ENCODE measurements at regions not wholly inside any gene's neighbourhood (a gene's known extent, or its start where the extent isn't known, plus 50 kb on each side); places are given as distances from the start of the nearest gene placed in this dataset.

DNA sequence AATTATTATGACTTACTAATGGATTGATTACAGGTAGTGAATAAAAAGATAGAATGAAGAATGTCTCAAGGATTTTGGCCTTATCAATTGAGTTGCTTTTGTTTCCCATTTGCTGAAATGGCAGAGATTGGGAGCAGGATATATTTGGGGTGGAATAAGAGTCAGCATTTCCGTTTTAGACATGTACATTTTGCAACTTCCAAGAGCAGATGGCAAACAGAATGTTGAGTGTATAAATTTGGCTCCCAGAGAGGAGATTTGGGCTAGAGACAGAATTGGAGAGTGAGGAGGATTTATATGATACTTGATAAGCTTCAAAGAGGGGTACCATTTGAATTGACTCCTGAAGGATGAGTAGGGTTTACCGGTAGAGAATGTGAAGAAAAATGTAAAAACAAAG is 437.9 kb upstream of the PAPPA start:
- POLR2A ChIA-PET: no interaction called here
- no peaks in the 10 kb centered on the region for H3K9me3 ChIP-seq (ENCODE audit: control insufficient read depth, insufficient read depth, low read depth, low read length)
- DNase-seq (ENCODE audit: low read depth, low spot score) (no peak), ATAC-seq (no peak)
- intact Hi-C loops (cut with micrococcal nuclease; ENCODE audit: unreplicated experiment): no loop called here
- in situ Hi-C loops (cut with HindIII; ENCODE audit: low pct_unique_long_range_greater_than_20kb, low sequenced_read_pairs): no loop called here
- BruUV-seq (replicated peaks): no TSS peak
- H3K36me3 ChIP-seq (ENCODE audit: control insufficient read depth, insufficient read depth, low read length): no peaks in the 10 kb centered on the region
- no peak overlapping the region for H3K27ac ChIP-seq (ENCODE audit: low read length)
- TF ChIP-seq, protein P1, sequence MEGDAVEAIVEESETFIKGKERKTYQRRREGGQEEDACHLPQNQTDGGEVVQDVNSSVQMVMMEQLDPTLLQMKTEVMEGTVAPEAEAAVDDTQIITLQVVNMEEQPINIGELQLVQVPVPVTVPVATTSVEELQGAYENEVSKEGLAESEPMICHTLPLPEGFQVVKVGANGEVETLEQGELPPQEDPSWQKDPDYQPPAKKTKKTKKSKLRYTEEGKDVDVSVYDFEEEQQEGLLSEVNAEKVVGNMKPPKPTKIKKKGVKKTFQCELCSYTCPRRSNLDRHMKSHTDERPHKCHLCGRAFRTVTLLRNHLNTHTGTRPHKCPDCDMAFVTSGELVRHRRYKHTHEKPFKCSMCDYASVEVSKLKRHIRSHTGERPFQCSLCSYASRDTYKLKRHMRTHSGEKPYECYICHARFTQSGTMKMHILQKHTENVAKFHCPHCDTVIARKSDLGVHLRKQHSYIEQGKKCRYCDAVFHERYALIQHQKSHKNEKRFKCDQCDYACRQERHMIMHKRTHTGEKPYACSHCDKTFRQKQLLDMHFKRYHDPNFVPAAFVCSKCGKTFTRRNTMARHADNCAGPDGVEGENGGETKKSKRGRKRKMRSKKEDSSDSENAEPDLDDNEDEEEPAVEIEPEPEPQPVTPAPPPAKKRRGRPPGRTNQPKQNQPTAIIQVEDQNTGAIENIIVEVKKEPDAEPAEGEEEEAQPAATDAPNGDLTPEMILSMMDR (IDR thresholded peaks at IDR 0.05): no peak
- TF ChIP-seq TCF7L2 (IDR thresholded peaks at IDR 0.05; ENCODE audit: low read depth, low read length) (no peak), POLR2AphosphoS5 (IDR thresholded peaks at IDR 0.05; ENCODE audit: low read depth, low read length) (no peak), SIN3A (IDR thresholded peaks at IDR 0.05; ENCODE audit: borderline replicate concordance, insufficient read depth, low read depth, low read length) (no peak)
- TF ChIP-seq, protein P2, sequence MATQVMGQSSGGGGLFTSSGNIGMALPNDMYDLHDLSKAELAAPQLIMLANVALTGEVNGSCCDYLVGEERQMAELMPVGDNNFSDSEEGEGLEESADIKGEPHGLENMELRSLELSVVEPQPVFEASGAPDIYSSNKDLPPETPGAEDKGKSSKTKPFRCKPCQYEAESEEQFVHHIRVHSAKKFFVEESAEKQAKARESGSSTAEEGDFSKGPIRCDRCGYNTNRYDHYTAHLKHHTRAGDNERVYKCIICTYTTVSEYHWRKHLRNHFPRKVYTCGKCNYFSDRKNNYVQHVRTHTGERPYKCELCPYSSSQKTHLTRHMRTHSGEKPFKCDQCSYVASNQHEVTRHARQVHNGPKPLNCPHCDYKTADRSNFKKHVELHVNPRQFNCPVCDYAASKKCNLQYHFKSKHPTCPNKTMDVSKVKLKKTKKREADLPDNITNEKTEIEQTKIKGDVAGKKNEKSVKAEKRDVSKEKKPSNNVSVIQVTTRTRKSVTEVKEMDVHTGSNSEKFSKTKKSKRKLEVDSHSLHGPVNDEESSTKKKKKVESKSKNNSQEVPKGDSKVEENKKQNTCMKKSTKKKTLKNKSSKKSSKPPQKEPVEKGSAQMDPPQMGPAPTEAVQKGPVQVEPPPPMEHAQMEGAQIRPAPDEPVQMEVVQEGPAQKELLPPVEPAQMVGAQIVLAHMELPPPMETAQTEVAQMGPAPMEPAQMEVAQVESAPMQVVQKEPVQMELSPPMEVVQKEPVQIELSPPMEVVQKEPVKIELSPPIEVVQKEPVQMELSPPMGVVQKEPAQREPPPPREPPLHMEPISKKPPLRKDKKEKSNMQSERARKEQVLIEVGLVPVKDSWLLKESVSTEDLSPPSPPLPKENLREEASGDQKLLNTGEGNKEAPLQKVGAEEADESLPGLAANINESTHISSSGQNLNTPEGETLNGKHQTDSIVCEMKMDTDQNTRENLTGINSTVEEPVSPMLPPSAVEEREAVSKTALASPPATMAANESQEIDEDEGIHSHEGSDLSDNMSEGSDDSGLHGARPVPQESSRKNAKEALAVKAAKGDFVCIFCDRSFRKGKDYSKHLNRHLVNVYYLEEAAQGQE (IDR thresholded peaks at IDR 0.05; ENCODE audit: insufficient read depth in 1 of 2, low read depth in 2 of 2, low read length in 1 of 2): no peak
- H3K27me3 ChIP-seq (ENCODE audit: control insufficient read depth, insufficient read depth, low read length): no peaks in the 10 kb centered on the region
- no peak overlapping the region for H3K4me3 ChIP-seq (ENCODE audit: low read depth in 2 of 2, low read length in 2 of 2)
- no peaks in the 10 kb centered on the region for H3K4me1 ChIP-seq (ENCODE audit: control insufficient read depth, insufficient read depth, low read length)
- CTCF ChIA-PET: no interaction called here

DNA sequence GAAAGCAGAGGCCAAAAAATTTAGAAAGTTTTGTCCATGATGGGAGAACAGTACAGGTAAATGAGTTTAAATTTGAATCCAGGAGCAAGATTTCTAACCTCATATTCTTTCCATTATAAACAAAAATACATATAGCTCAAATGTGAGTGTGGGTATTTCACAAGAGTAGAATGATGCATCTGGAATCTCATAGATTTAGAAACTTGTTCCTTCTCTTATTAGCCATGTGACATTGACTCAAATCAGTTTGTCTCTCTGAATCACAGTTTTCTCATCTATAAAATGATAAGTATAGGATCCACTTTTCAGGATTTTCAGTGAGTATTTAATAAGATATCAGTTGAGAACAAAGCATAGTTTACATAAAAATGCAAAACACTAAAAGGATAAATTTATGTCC is 436.3 kb upstream of the PAPPA start:
- in situ Hi-C loops (cut with HindIII; ENCODE audit: low pct_unique_long_range_greater_than_20kb, low sequenced_read_pairs) (no loop called here), intact Hi-C loops (cut with micrococcal nuclease; ENCODE audit: unreplicated experiment) (no loop called here)
- ChIA-PET POLR2A (no interaction called here), CTCF (no interaction called here)
- no peak overlapping the region for H3K27ac ChIP-seq (ENCODE audit: low read length)
- H3K27me3 ChIP-seq (ENCODE audit: control insufficient read depth, insufficient read depth, low read length): no peaks in the 10 kb centered on the region
- DNase-seq (ENCODE audit: low read depth, low spot score): no peak
- TF ChIP-seq TCF7L2 (IDR thresholded peaks at IDR 0.05; ENCODE audit: low read depth, low read length) (no peak), SIN3A (IDR thresholded peaks at IDR 0.05; ENCODE audit: borderline replicate concordance, insufficient read depth, low read depth, low read length) (no peak)
- TF ChIP-seq, protein P1 (IDR thresholded peaks at IDR 0.05): no peak
- H3K4me1 ChIP-seq (ENCODE audit: control insufficient read depth, insufficient read depth, low read length): no peaks in the 10 kb centered on the region
- ATAC-seq: no peak
- H3K36me3 ChIP-seq (ENCODE audit: control insufficient read depth, insufficient read depth, low read length): no peaks in the 10 kb centered on the region
- no TSS peak for BruUV-seq (replicated peaks)
- no peak overlapping the region for H3K4me3 ChIP-seq (ENCODE audit: low read depth in 2 of 2, low read length in 2 of 2)
- no peaks in the 10 kb centered on the region for H3K9me3 ChIP-seq (ENCODE audit: control insufficient read depth, insufficient read depth, low read depth, low read length)
